HG02884 (cell line): ENCODE measurements at regions not wholly inside any gene's neighbourhood (a gene's known extent, or its start where the extent isn't known, plus 50 kb on each side); places are given as distances from the start of the nearest gene placed in this dataset.

Experiments used
- ATAC-seq: cut with Tn5 transposase; IDR thresholded peaks from one replicate; pipeline ENCODE4 v1.9.1; 2021; ENCODE audit warnings: mild to moderate bottlenecking, moderate library complexity; ENCODE audit not compliant: unreplicated experiment

DNA sequence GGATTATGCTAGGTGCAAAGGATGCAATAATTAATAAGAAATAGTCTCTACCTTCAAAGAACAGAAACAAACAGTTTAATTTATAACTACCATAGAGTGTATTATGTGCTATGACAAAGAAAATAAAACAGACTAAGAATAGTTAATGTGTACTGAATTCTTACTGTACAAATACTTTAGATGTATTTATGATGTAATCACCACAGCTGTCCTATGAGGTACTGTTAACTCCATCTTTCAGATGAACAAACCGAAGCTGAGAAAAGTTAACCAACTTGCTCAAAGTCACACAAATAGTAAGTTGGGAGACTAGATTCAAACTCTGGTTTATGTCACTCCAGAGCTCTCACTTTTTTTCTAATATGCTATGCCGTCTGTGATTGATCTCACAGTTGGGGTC, 77.0 kb upstream of the FGGY start:
- no peak for ATAC-seq

DNA sequence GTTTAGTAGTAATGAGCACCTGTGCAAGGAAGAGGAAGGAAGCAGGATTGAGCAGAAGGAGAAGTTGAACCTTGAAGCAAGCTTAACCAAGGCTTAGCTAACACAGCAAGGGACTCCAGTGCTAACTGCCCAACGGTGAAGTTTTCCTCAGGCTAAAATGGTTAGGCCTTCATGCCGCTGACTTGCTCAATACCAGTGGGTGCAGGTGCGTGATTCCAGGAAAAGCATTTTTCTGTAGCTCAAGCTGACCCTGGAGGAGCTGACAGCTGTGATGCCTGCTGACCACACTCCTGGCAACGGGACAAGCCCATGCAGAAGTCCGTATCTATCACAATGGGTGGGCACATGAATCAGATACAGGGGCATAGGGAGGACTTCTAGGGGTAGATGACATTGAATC, 76.5 kb upstream of the FGGY start:
- ATAC-seq = no peak

DNA sequence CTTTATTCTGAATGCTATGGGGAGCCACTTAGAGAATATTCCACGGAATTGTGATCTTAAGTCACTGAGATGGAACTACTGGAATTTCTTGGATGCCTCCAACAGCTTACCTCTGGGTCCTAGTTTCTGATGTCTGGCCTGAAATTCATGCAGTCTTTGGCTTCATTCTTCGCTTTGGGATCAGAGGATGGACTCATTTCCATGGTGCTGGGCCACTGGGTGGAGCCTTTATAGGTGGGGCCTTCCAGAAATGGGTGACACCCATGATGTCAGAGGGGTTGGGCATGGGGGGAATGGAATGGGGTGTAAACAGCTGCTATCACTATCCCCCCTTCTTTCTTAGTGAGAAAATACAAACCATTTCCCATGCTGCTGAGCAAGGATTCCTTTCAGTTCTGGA, 73.7 kb upstream of the FGGY start:
- no peak for ATAC-seq

DNA sequence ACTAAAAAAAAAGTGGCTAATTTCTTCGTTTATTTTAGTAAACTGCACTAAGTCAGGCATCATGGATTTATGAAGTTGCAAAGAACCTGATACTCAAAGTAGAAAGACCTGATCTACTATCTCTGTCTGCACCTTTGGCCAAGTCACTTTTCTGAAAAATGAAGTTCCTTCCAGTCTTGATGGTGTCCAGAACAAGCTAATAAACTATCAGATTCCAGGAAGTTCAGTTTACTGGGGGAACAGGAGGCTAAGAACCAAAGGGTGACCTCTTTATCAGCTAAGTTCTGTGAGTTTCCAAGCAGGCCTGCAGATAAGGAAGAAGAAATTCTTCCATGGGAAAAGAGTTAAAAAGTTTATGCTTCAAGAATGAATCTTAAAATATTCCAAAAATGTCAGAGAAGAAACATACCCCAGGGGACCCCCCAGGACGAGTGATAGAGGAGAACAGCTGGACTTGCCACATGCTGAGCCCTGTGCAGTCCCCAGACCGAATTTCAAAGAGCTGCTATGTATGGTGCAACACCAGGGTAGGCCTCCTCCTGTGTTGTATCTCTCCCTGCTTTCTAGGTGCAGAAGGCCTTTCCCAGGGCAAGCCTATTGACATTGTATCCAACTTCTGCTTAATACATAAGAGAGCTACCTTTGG, 72.8 kb upstream of the FGGY start:
- ATAC-seq = no peak

DNA sequence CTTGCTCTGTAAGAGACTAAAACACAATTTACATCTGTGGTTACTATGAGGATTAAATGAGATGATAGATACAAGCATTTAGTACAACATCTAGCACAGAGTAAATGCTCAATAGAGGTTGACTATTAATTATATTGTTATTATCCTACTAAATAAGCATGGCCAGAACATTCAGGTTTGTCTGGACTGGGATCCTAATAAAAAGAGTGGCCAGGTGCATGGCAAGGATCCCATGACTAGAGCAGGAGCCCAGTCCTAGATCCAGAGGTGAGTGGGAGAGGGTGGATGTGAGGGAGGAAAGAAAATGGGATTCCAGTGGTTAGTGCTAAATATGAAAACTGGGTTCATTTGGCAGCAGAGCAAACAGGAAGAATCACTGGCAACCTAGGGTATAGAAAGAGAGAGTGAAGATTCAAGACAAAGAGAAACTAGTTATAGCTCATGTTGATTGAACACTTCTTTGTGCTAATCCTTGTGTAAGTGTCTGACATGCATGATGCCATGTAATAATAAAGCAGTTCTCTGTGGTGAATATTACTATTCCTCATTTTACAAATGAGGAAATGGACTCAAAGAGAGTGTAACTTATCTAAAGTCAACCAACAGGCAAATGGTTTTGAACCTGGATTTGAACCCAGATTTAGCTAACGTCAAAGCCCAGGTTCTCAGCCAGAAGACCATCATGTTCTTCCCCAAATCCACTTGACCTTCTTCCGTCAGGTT, 71.1 kb upstream of the FGGY start:
- ATAC-seq = no peak

DNA sequence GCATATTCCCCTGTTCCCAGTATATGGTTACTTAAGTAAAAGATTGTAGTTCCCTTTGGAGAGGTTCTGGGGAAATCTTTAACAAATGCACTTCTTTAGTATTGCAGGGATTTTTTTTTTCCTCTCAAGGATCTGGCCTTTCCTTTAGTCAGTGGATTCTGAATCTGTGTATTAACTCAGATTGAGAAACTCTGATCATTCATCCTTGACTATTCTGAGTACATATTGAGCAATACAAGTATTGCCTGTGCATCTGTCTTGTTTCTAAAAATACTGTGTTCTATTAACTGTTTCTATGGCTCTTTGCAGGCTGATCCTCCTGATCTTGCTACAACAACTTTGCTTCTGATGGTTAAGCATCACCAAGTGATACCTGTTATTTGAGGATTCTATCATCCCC, 67.8 kb upstream of the FGGY start:
- ATAC-seq = no peak

DNA sequence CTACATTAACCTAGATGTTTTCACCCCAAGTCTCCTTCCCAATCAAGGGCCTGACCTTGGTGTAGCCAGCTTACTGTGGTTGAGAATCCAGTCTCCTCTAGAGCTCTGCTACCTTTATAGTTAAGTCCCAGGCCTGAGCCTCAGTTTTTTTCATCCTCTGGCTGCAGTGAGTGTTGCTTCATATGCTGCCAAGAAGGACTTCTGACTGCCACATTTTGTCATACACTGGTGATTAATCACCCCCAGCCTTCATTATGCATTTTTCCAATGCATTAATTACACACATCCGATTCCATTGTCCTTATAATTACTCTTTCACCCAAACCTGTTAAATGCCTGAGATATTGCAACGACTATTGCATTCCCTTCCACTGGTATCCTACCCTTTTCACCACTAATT, 66.3 kb upstream of the FGGY start:
- no peak for ATAC-seq

DNA sequence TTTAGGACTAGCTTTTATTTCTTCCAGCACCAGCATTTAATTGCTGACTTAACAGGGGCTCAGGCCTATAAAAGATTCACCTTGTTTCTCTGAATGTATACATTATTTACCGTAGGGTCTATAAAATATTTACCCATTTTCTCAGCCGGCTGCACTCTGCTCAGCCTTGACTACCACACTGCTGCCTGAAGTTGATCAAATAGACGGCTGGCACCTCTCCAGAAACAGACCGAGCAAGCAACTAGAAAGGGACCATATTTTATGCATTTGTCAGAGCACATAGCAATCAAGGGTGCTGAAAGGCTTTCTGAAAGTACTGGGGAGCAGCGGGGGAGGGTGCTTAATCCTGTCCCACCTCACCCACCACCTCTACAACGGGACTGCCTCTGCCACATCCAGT, 64.7 kb upstream of the FGGY start:
- ATAC-seq = no peak

DNA sequence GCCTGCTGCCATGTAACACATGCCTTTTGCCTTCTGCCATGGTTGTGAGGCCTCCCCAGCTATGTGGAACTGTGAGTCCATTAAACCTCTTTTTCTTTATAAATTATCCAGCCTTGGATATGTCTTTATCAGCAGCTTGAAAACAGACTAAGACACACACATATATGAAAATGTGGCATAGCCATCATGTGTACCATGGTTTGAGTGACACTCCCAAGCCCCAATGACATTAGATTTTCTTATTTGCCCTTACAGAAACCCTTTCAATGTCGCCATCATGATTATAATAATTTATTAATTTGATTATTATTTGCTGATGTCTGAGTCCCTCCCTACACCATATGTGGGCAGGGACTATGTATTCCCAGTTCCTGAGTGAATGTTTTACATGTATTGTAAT, 63.5 kb upstream of the FGGY start:
- ATAC-seq = no peak

DNA sequence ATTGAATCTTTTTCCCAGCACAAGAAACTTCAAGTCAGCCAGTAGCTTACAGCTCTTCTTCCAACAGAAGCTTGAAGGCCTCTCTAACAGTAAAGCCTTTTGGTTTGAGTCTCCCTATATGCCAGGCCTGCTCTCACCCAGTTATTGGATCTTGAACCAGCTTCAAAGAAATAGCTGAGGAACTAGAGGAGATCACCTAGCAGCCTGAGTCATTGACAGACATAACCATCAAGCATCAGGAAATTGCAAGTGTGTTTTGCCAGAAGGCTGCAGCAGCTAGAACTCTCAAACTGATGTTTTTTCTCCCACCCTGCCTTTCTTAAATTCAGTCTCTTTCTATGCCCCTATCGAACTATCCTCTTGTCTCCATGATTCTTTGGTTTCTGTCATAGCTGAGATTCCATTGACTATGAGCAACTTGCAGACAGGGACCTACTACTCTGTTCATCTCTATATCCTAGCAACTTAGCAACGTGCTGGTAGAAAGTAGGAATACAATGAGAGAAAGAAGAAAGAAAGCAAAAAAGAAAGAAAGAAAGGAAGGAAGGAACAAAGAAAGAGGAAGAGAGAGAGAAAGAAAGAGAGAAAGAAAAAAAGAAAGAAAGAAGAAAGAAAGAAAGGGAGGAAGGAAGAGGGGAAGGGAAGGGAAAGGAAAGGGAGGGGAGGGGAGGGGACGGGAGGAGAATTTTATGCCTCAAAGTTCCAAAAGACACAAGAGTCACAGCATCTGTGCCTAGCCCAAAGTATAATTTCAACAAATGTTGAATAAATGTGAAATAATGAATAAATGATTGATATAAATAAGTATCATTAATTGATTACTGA, 60.0 kb upstream of the FGGY start:
- ATAC-seq = no peak

DNA sequence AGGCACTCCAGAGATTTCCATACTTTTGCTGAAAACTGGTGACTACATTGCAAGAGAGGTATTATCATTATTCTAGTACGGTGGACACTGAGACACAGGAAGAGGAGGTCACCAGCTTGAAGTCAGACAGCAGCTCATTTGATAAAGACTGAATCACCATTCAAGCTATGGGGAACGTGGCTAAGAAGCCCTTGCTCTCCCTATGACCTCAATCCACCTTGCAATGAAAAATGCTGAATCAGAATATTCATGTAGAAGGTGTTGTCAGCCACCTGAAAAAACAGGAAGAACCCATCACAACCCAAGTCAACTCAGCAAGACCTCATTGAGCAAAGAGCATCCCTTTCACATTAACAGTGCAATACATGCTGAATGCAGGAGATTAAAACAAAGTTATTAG, 59.0 kb upstream of the FGGY start:
- ATAC-seq = no peak

DNA sequence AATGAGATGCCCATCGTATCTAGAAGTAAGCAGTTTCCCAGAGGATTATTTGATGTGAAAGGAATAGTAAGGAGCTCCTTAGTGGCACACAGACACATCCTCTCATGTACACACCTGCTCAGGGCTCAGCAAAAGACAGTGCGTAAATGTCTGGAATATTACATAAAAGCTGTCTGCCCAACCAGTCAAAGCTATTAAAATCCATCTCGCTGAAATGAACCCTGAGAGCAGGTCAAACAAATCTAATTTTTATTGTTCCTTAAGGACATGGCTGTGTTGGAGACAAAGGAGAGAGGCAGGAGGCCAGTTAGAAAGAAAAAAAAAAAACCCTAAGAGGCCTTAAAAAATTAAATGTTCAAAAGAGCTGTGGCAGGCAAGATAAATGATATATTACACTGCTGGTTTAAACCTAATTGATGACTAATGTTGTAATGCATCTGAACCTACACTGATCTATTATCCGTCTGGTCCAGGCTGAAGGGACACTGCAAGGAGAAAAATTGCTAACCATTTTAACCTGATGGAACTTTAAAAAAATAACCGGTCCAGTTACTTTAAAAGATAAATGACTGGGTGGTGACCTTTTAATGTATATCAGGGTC, 58.5 kb upstream of the FGGY start:
- no peak for ATAC-seq

DNA sequence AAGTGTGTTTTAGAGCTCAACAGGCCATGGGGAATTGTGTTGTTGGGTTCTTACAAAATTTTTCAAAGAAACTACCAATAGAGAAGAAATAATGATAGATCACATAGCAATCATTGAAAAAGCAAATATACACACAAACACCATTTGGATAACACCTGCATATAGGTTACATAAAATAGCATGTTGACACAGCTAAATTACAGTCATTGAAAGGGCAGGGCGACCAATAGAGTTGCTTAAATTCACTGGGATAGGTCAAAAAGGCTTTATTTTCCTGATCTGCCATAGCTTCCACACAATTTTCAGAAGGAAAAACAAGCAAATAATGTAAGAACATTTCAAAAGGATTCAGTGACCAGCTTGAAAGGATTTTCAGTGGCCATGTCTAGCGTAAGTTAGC, 57.9 kb upstream of the FGGY start:
- ATAC-seq = no peak

DNA sequence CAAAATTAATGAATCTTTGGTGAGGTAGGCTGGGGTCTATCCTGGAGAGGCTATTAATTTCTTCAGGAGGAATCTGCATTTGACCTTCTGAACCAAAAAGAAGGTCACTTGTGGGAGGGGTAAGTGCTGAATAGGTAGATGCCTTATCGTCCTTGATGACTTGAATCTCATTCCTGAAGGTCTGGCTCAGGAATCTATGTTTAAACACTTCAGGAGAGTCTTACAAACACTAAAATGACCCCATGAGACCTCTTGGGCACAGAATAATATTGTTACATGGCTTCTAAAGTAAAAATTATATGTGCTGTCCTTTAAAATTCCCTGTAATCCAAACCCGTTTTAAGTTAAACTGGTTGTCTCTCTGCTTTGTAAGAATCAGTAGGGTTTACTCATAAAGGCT, 55.0 kb upstream of the FGGY start:
- ATAC-seq = no peak

DNA sequence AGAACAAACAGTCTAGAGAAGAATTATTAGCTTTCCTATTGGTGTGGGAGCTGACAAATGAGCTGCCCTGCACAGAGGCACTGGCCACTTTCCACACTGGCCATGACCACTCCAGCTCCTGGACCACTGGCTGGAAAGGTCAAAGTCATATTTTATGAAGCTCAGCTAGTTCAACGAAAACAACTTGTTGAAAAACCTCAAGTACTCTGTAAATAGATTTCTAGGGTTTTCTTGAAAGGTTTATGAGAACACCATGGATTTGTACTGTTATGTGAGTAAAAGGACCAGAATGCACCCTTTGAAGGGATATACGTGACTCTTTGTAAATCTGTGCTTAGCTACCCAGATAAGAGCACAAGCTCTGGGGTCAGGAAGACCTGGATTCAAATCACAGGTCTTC, 54.5 kb upstream of the FGGY start:
- ATAC-seq = no peak

DNA sequence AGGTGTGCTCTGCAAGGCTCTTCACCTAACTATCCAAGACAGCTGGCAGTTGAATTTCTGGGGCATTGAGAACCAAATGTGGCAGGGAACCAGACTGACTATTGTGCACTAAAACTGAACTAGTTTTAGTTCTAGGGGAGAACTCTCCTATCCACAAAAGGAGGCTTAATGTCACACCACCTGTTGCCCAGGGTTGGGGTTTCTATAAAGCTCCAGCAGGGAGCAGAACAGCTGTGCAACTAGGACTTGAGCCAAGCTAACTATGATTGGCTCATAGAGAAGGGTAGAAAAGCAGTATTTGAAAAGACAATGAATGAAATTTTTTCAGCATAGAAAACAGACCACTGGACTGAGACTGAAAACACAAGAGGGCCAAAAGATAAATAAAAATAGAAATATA, 53.3 kb upstream of the FGGY start:
- no peak for ATAC-seq

DNA sequence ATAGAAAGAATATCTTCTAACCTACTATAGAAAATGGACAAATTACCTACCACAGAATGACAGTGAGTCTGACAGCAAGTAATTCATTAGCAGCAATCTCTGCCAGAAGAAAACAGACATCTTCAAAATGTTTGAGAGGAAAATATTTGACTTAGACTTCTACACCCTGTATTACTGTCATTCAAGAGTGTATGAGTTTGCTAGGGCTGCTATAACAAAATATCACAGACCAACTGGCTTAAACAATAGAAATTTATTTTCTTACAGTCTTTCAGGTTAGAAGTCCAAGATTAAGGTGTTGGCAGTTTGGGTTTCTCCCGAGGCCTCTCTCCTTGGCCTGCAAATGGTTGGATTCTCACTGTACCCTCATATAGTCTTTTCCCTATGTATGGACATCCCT, 52.9 kb upstream of the FGGY start:
- ATAC-seq = no peak

DNA sequence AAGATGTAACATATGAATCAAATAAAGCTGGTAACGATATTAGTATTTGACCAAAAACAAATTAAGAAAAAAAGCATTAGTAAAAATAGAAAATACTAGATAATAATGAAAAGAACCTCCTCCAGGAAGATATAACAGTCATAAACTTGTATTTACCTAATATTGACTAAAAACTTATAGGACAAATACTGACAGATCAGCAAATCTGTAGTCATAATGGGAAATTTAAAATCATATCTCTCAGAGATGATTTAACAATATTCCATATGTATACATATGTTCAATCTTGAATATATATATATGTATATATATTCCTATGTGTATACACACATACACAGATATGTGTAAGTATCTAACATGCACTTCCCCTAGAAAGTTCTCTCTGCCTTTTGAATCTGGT, 52.0 kb upstream of the FGGY start:
- no peak for ATAC-seq
